GM23248 (cell line): ENCODE measurements at regions not wholly inside any gene's neighbourhood (a gene's known extent, or its start where the extent isn't known, plus 50 kb on each side); places are given as distances from the start of the nearest gene placed in this dataset.

Experiments used
- EZH2 ChIP-seq: fragments of 200-600 bp; sonication (generic); IDR thresholded peaks from 2 replicates; pipeline ENCODE4 v1.6.1; 2018; ENCODE audit warnings: antibody characterized with exemption, mild to moderate bottlenecking; ENCODE audit not compliant: insufficient read depth, poor library complexity, severe bottlenecking
- EZH2phosphoT487 ChIP-seq: fragments of 200-600 bp; sonication (generic); IDR thresholded peaks from 2 replicates; pipeline ENCODE4 v1.6.1; 2018; ENCODE audit warnings: antibody characterized with exemption, moderate library complexity, mild to moderate bottlenecking, low read depth; ENCODE audit not compliant: insufficient read depth

DNA sequence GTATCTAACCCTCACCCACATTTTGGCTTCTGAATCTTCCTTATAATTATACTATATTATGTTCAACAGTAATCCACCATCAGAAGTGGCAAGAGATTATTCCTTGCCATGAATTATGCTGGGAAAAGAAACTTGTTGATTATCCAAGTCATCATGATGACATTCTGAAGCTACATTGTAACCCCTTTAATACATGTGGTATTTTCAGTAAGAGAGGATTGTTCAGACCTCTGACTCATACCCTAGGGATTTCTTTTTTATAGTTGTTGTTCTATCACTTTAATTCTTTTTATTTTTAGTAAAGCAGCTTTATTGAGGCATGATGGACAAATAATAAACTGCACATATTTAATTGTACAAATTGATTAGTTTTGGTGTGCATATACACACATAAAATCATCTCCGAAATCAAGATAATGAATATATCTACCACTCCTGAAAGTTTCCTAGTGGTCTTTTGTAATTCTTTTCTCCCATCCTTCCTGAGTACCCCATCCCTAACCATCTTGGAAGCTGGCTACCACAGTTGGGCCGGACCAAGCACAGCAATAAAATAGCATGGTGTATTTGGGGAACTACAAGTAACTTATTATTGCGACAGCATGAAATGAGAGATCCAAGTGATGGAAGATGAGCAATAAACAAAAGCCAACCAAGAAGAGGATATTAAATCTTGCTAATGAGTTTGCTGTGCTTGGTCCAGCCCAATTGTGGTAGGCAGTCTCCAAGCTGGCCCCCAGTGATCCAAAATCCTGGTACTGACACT is 159.9 kb downstream of the BARD1 start:
- TF ChIP-seq EZH2phosphoT487 (no peak), EZH2 (no peak)
